ENCODE measurements at regions not wholly inside any gene's neighbourhood (a gene's known extent, or its start where the extent isn't known, plus 50 kb on each side); places are given as distances from the start of the nearest gene placed in this dataset.

GRCh38 chr12:92518071-92518470, 184.7 kb upstream of the PLEKHG7 start:
- TF ChIP-seq CTCF (IDR thresholded peaks at IDR 0.05; ENCODE audit: low read length) (no peak), EZH2 (optimal IDR thresholded peaks at IDR 0.05; ENCODE audit: low read depth, low read length) (no peak)
